KMS-11 (cell line): ENCODE measurements at regions not wholly inside any gene's neighbourhood (a gene's known extent, or its start where the extent isn't known, plus 50 kb on each side); places are given as distances from the start of the nearest gene placed in this dataset.

Experiments used
- H2AFZ ChIP-seq: fragments of 200-600 bp; sonication (generic); 2 replicates; pipeline ENCODE4 v1.6.1; 2016; ENCODE audit warnings: antibody characterized with exemption, mixed run types, low read depth
- H3K27ac ChIP-seq: fragments of 200-600 bp; sonication (generic); 2 replicates; pipeline ENCODE4 v1.6.1; 2016; ENCODE audit warnings: mild to moderate bottlenecking, mixed run types
- H3K27me3 ChIP-seq: fragments of 200-600 bp; sonication (generic); 2 replicates; pipeline ENCODE4 v1.6.1; 2017; ENCODE audit warnings: mild to moderate bottlenecking, low read depth, mixed run types, moderate library complexity; ENCODE audit not compliant: insufficient read depth
- H3K36me3 ChIP-seq: fragments of 200-600 bp; sonication (generic); 2 replicates; pipeline ENCODE4 v1.6.1; 2017; ENCODE audit warnings: mild to moderate bottlenecking, mixed run types; ENCODE audit not compliant: insufficient read depth
- H3K4me1 ChIP-seq: fragments of 200-600 bp; sonication (generic); 2 replicates; pipeline ENCODE4 v1.6.1; 2016; ENCODE audit warnings: mild to moderate bottlenecking, low read depth, mixed run types; ENCODE audit not compliant: poor library complexity, severe bottlenecking
- H3K4me2 ChIP-seq: fragments of 200-600 bp; sonication (generic); 2 replicates; pipeline ENCODE4 v1.7.0; 2016; ENCODE audit warnings: mild to moderate bottlenecking, mixed run types
- H3K4me3 ChIP-seq: fragments of 200-600 bp; sonication (generic); IDR thresholded peaks from 2 replicates; pipeline ENCODE4 v1.6.1; 2017; ENCODE audit warnings: low read depth, low read length, mixed read lengths; ENCODE audit not compliant: insufficient read depth
- H3K79me2 ChIP-seq: fragments of 200-600 bp; sonication (generic); 2 replicates; pipeline ENCODE4 v1.6.1; 2016; ENCODE audit warnings: low read depth, mixed run types; ENCODE audit not compliant: insufficient read depth
- H3K9ac ChIP-seq: fragments of 200-600 bp; sonication (generic); 2 replicates; pipeline ENCODE4 v1.6.1; 2016; ENCODE audit warnings: mild to moderate bottlenecking, mixed run types
- H4K20me1 ChIP-seq: fragments of 200-600 bp; sonication (generic); 2 replicates; pipeline ENCODE4 v1.6.1; 2016; ENCODE audit warnings: mild to moderate bottlenecking, mixed run types; ENCODE audit not compliant: insufficient read depth
- CTCF ChIP-seq: fragments of 200-600 bp; sonication (generic); conservative IDR thresholded peaks from 2 replicates; pipeline ENCODE4 v1.6.1; 2017; ENCODE audit warnings: low read depth, mild to moderate bottlenecking, antibody characterized with exemption, low read length, moderate library complexity, mixed read lengths

- no peak overlapping the region for H3K4me2 ChIP-seq
- H4K20me1 ChIP-seq: no peaks in the 10 kb centered on the region
- H3K9ac ChIP-seq: no peak overlapping the region
- no peak overlapping the region for H3K4me3 ChIP-seq
- no peaks in the 10 kb centered on the region for H3K36me3 ChIP-seq
- H2AFZ ChIP-seq: no peak overlapping the region
- H3K4me1 ChIP-seq: no peaks in the 10 kb centered on the region
- no peak overlapping the region for H3K27ac ChIP-seq
- no peaks in the 10 kb centered on the region for H3K79me2 ChIP-seq
- no peak for TF ChIP-seq CTCF
- no peaks in the 10 kb centered on the region for H3K27me3 ChIP-seq
Observed at GRCh38 chr2:177324797-177325196, 60.3 kb upstream of the NFE2L2 start.

GRCh38 chr2:177325554-177325953 lies 61.0 kb upstream of the NFE2L2 start:
- no peaks in the 10 kb centered on the region for H3K27me3 ChIP-seq
- no peaks in the 10 kb centered on the region for H3K36me3 ChIP-seq
- H3K79me2 ChIP-seq: no peaks in the 10 kb centered on the region
- H3K4me1 ChIP-seq: no peaks in the 10 kb centered on the region
- no peak overlapping the region for H3K4me2 ChIP-seq
- H3K4me3 ChIP-seq: no peak overlapping the region
- no peak overlapping the region for H2AFZ ChIP-seq
- no peaks in the 10 kb centered on the region for H4K20me1 ChIP-seq
- TF ChIP-seq CTCF: no peak
- H3K27ac ChIP-seq: no peak overlapping the region
- no peak overlapping the region for H3K9ac ChIP-seq

GRCh38 chr2:177326005-177326404 lies 61.5 kb upstream of the NFE2L2 start:
- Histone ChIP-seq H3K4me2 (no peak overlapping the region), H2AFZ (no peak overlapping the region), H4K20me1 (no peaks in the 10 kb centered on the region), H3K79me2 (no peaks in the 10 kb centered on the region), H3K27ac (no peak overlapping the region), H3K27me3 (no peaks in the 10 kb centered on the region), H3K4me3 (no peak overlapping the region), H3K4me1 (no peaks in the 10 kb centered on the region), H3K9ac (no peak overlapping the region), H3K36me3 (no peaks in the 10 kb centered on the region)
- no peak for TF ChIP-seq CTCF

GRCh38 chr2:177326591-177326990 lies 62.1 kb upstream of the NFE2L2 start:
- H3K9ac ChIP-seq: no peak overlapping the region
- no peaks in the 10 kb centered on the region for H3K79me2 ChIP-seq
- H3K4me1 ChIP-seq: peaks cover under 1% of the 10 kb centered on the region
- TF ChIP-seq CTCF: no peak
- H2AFZ ChIP-seq: no peak overlapping the region
- no peaks in the 10 kb centered on the region for H4K20me1 ChIP-seq
- no peaks in the 10 kb centered on the region for H3K27me3 ChIP-seq
- no peak overlapping the region for H3K4me2 ChIP-seq
- H3K27ac ChIP-seq: no peak overlapping the region
- H3K4me3 ChIP-seq: no peak overlapping the region
- H3K36me3 ChIP-seq: no peaks in the 10 kb centered on the region

GRCh38 chr2:177327009-177327408 lies 62.5 kb upstream of the NFE2L2 start:
- H3K27ac ChIP-seq: no peak overlapping the region
- H3K4me3 ChIP-seq: no peak overlapping the region
- no peaks in the 10 kb centered on the region for H3K79me2 ChIP-seq
- no peak overlapping the region for H2AFZ ChIP-seq
- H3K36me3 ChIP-seq: no peaks in the 10 kb centered on the region
- H3K4me2 ChIP-seq: no peak overlapping the region
- H4K20me1 ChIP-seq: no peaks in the 10 kb centered on the region
- H3K27me3 ChIP-seq: no peaks in the 10 kb centered on the region
- H3K4me1 ChIP-seq: peaks cover 5% of the 10 kb centered on the region
- no peak for TF ChIP-seq CTCF
- no peak overlapping the region for H3K9ac ChIP-seq
